ENCODE measurements at regions not wholly inside any gene's neighbourhood (a gene's known extent, or its start where the extent isn't known, plus 50 kb on each side); places are given as distances from the start of the nearest gene placed in this dataset.
"Not testable (repeated sequence)": the region's sequence is repeated elsewhere in the genome, so short reads cannot be mapped to it uniquely, and the experiment has no call there.

DNA sequence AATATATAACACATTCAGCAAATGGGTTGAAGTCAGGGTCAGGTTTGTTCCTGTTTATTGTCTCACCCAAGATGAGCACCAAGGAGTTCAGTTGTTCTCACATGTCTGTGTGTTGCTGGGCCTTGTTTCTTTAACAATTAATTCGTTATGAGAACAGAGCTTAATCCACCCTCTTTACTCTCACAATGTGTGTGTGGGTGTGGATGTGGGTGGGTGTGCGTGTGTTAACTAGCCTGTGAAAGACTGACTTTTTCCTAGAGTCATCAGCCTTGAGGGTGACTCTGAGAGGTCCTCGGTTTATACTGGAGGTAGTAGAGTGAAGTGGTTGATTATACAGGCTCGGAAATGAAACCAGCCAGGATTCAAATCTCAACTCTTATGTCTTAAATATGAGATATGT is 672.1 kb downstream of the MAFB start:
- no peak for DNase-seq (ENCODE audit: low read depth)
- in situ Hi-C loops (cut with HindIII; ENCODE audit: low sequenced_read_pairs) = no loop called here
- H3K4me3 ChIP-seq (ENCODE audit: low read depth, low read length) = no peak overlapping the region
- TF ChIP-seq CTCF (IDR thresholded peaks at IDR 0.05; ENCODE audit: low read depth, low read length, missing control alignments) = no peak

- DNase-seq (ENCODE audit: low read depth) = no peak
- H3K4me3 ChIP-seq (ENCODE audit: low read depth, low read length) = no peak overlapping the region
- in situ Hi-C loops (cut with HindIII; ENCODE audit: low sequenced_read_pairs) = no loop called here
- TF ChIP-seq CTCF (IDR thresholded peaks at IDR 0.05; ENCODE audit: low read depth, low read length, missing control alignments) = no peak
Measured at GRCh38 chr20:40016392-40016791, 672.6 kb downstream of the MAFB start.

- DNase-seq (ENCODE audit: low read depth); H3K4me3 ChIP-seq (ENCODE audit: low read depth, low read length); in situ Hi-C loops (cut with HindIII; ENCODE audit: low sequenced_read_pairs): not testable (repeated sequence)
Measured at GRCh38 chr20:40012026-40012425, 677.0 kb downstream of the MAFB start.

DNA sequence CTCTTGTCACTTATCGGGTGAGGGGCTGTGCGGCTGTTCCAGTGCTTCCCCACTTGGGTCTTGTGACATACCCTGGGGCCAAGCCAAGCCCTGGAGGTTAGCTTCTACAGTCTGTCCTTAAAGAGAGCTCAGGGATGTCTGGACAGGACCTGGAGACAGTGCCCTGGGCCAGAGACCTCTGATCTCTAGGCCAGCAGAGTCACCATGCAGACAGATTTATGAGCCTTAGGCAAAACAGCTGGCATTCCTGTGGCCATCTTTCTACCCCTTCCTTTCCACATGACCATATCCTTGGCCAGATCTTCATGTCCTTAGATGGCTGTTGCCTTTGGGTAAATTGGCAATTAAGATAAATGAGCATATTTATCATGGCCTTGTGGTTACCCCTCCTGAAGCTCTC is 678.6 kb downstream of the MAFB start:
- DNase-seq (ENCODE audit: low read depth) = no peak
- TF ChIP-seq CTCF (IDR thresholded peaks at IDR 0.05; ENCODE audit: low read depth, low read length, missing control alignments) = no peak
- no peak overlapping the region for H3K4me3 ChIP-seq (ENCODE audit: low read depth, low read length)
- in situ Hi-C loops (cut with HindIII; ENCODE audit: low sequenced_read_pairs) = no loop called here

GRCh38 chr20:40009542-40009941 is 679.5 kb downstream of the MAFB start:
- DNase-seq (ENCODE audit: low read depth) = no peak
- in situ Hi-C loops (cut with HindIII; ENCODE audit: low sequenced_read_pairs) = no loop called here
- TF ChIP-seq CTCF (IDR thresholded peaks at IDR 0.05; ENCODE audit: low read depth, low read length, missing control alignments) = no peak
- no peak overlapping the region for H3K4me3 ChIP-seq (ENCODE audit: low read depth, low read length)

DNA sequence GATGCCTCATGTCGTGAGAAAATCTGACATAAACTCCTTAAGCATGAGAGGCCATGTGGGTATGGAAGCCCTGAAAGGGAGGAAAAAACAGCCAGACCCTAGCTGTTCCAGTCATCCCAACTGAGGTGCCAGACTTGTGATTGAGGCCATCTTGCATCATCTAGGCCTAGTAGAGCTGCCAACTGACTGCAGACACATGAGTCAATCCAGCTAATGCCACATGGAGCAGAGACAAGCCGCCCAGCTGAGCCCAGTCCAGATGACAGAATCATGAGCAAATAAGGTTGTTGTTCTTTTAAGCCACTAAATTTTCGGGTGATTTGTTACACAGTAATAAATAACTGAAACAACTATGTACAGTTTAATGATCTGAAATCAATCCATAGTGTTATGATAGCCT is 680.9 kb downstream of the MAFB start:
- no peak overlapping the region for H3K4me3 ChIP-seq (ENCODE audit: low read depth, low read length)
- in situ Hi-C loops (cut with HindIII; ENCODE audit: low sequenced_read_pairs) = no loop called here
- DNase-seq (ENCODE audit: low read depth) = no peak
- TF ChIP-seq CTCF (IDR thresholded peaks at IDR 0.05; ENCODE audit: low read depth, low read length, missing control alignments) = no peak

DNA sequence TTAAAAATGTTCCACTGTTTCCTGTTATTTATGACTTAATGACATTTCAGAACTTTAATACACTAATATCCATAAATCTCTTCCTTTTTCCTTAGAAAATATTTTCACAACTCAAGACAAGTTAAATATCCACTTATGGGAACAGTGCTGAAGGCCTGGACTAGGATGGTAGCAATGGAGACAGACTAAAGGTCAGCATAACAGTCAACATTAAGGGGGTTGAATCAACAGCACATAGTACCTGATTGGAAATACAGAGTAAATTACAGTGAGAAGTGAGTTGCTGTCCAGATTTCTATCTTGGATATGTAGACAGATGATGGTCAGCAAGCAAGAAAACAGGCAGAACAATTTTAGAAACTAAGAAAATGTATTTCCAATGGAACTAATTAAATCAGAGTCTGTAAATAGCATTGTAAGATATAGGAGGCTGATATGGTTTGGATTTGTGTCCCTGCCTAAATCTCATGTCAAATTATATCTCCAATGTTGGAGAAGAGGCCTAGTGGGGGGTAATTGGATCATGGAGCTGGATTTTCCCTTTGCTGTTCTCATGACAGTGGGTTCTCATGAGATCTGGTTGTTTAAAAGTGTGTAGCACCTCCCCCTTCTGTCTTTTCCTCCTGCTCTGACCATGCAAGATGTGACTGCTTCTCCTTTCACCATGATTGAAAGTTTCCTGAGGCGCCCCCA is 682.7 kb downstream of the MAFB start:
- no peak for DNase-seq (ENCODE audit: low read depth)
- no peak overlapping the region for H3K4me3 ChIP-seq (ENCODE audit: low read depth, low read length)

GRCh38 chr20:40004092-40004491 is 684.9 kb downstream of the MAFB start:
- DNase-seq (ENCODE audit: low read depth); in situ Hi-C loops (cut with HindIII; ENCODE audit: low sequenced_read_pairs): not testable (repeated sequence)

More for the DNA sequence above, 682.7 kb downstream of the MAFB start:
- in situ Hi-C loops (cut with HindIII; ENCODE audit: low sequenced_read_pairs) = no loop called here
- TF ChIP-seq CTCF (IDR thresholded peaks at IDR 0.05; ENCODE audit: low read depth, low read length, missing control alignments) = no peak

More at GRCh38 chr20:40004092-40004491, 684.9 kb downstream of the MAFB start:
- not testable (repeated sequence) for H3K4me3 ChIP-seq (ENCODE audit: low read depth, low read length)
